Panc1 (cell line): ENCODE measurements at regions not wholly inside any gene's neighbourhood (a gene's known extent, or its start where the extent isn't known, plus 50 kb on each side); places are given as distances from the start of the nearest gene placed in this dataset.

Source experiments
- ATAC-seq: fragments of 200-7000 bp; cut with Tn5 transposase; 2 replicates; pipeline ENCODE4 v1.9.1; 2020; ENCODE audit warnings: mild to moderate bottlenecking, moderate library complexity
- BruUV-seq: library from RNA; stranded (reverse); fragments of 400-500 nt; replicated peaks from 2 replicates; lab custom pipeline; 2021; lab: Mats Ljungman, UMichigan
- CTCF ChIA-PET: fragments of 300-600 bp; sonication (Branson Sonifier 250); formaldehyde crosslinking; loops from one replicate; lab custom pipeline; 2022; ENCODE audit warnings: antibody characterized with exemption; lab: Charles Lee
- POLR2A ChIA-PET: fragments of 300-600 bp; sonication (Branson Sonifier 250); formaldehyde crosslinking; loops from one replicate; lab custom pipeline; 2022; ENCODE audit warnings: antibody characterized with exemption; lab: Charles Lee
- DNase-seq: peaks from one replicate; pipeline ENCODE4 v3.0.0-alpha.2; 2010; ENCODE audit warnings: low read depth, low spot score
- H3K27ac ChIP-seq: 2 replicates; pipeline ENCODE4 v1.5.1; 2011; ENCODE audit warnings: mild to moderate bottlenecking, low read length, inconsistent platforms
- H3K27me3 ChIP-seq: fragments of 200-500 bp; sonication (Bioruptor generic); 2 replicates; pipeline ENCODE4 v1.6.0; 2014; ENCODE audit warnings: low read length, inconsistent platforms; ENCODE audit not compliant: control insufficient read depth, insufficient read depth
- H3K36me3 ChIP-seq: fragments of 200-500 bp; sonication (Bioruptor generic); 2 replicates; pipeline ENCODE4 v1.5.1; 2014; ENCODE audit warnings: inconsistent platforms, mild to moderate bottlenecking, low read length, moderate library complexity; ENCODE audit not compliant: control insufficient read depth, insufficient read depth
- H3K4me1 ChIP-seq: 2 replicates; pipeline ENCODE4 v1.5.1; 2011; ENCODE audit warnings: inconsistent platforms, mild to moderate bottlenecking, low read length, moderate library complexity; ENCODE audit not compliant: control insufficient read depth, insufficient read depth
- H3K4me3 ChIP-seq, 2 experiments: 2 replicates each; pipeline ENCODE4 v1.5.1; 2011 to 2012; ENCODE audit warnings: low read depth in 2 of 2, low read length in 2 of 2, mild to moderate bottlenecking in 2 of 2, inconsistent platforms in 1 of 2, moderate library complexity in 1 of 2
- H3K9me3 ChIP-seq: fragments of 200-500 bp; sonication (Bioruptor generic); 2 replicates; pipeline ENCODE4 v1.5.1; 2014; ENCODE audit warnings: low read depth, mild to moderate bottlenecking, inconsistent platforms, low read length, moderate library complexity; ENCODE audit not compliant: control insufficient read depth, insufficient read depth
- POLR2AphosphoS5 ChIP-seq: IDR thresholded peaks from 2 replicates; pipeline ENCODE4 v1.6.1; 2012; ENCODE audit warnings: mild to moderate bottlenecking, low read depth, low read length, moderate library complexity
- SIN3A ChIP-seq: IDR thresholded peaks from 2 replicates; pipeline ENCODE4 v1.6.1; 2012; ENCODE audit warnings: low read depth, mild to moderate bottlenecking, low read length, moderate library complexity, borderline replicate concordance; ENCODE audit not compliant: insufficient read depth
- TCF7L2 ChIP-seq: IDR thresholded peaks from 2 replicates; pipeline ENCODE4 v1.6.1; 2011; ENCODE audit warnings: mild to moderate bottlenecking, low read depth, low read length, inconsistent platforms
- in situ Hi-C: cut with HindIII; loops from 2 replicates; pipeline ENCODE4 v1.10.0; 2016; ENCODE audit warnings: low sequenced_read_pairs, low pct_unique_long_range_greater_than_20kb
- intact Hi-C: fragments of 100-400 bp; cut with micrococcal nuclease; formaldehyde crosslinking; loops from one replicate; pipeline ENCODE4 v1.10.0; 2022; ENCODE audit not compliant: unreplicated experiment
- TF ChIP-seq, protein P1 (sequence below), 2 experiments: IDR thresholded peaks; 2 replicates each; pipeline ENCODE4 v1.6.1; 2011 to 2012; ENCODE audit warnings: low read depth in 2 of 2, control low read depth in 1 of 2, low read length in 1 of 2, mild to moderate bottlenecking in 1 of 2, moderate library complexity in 1 of 2; ENCODE audit not compliant: insufficient read depth in 1 of 2
- TF ChIP-seq, protein P2 (sequence below): fragments of 450-650 bp; IDR thresholded peaks from 2 replicates; pipeline ENCODE4 v1.5.1; 2017; ENCODE audit warnings: mild to moderate bottlenecking

DNA sequence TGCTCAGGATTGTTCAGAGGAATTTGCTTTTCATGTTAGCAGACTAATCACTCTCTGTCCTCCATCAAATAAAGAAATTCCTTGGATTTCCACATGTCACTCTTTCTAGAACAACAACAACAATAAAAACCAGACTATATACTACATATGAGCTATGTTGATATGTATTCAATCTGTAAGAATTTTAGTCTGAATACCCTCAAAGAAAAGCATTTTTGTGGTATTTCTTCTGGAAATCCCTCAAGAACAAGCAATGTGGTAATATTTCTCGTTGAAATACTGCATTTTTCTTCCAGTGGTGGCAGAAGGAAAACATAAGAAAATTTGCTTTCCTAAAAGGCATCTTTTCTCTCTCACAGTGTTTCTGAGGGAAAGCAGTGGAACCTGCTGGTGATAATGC is 312.6 kb upstream of the RSPO3 start:
- Histone ChIP-seq H3K4me1 (no peaks in the 10 kb centered on the region), H3K36me3 (no peaks in the 10 kb centered on the region), H3K9me3 (no peaks in the 10 kb centered on the region), H3K27me3 (no peaks in the 10 kb centered on the region), H3K4me3 (no peak overlapping the region), H3K27ac (no peak overlapping the region)
- DNase-seq (no peak), ATAC-seq (no peak)
- in situ Hi-C loops (no loop called here), intact Hi-C loops (loop anchor here (10.0 kb wide), 1 partner anchor 389 kb away; no protein-coding TSS in a partner anchor)
- ChIA-PET CTCF (no interaction called here), POLR2A (no interaction called here)
- TF ChIP-seq, protein P1, sequence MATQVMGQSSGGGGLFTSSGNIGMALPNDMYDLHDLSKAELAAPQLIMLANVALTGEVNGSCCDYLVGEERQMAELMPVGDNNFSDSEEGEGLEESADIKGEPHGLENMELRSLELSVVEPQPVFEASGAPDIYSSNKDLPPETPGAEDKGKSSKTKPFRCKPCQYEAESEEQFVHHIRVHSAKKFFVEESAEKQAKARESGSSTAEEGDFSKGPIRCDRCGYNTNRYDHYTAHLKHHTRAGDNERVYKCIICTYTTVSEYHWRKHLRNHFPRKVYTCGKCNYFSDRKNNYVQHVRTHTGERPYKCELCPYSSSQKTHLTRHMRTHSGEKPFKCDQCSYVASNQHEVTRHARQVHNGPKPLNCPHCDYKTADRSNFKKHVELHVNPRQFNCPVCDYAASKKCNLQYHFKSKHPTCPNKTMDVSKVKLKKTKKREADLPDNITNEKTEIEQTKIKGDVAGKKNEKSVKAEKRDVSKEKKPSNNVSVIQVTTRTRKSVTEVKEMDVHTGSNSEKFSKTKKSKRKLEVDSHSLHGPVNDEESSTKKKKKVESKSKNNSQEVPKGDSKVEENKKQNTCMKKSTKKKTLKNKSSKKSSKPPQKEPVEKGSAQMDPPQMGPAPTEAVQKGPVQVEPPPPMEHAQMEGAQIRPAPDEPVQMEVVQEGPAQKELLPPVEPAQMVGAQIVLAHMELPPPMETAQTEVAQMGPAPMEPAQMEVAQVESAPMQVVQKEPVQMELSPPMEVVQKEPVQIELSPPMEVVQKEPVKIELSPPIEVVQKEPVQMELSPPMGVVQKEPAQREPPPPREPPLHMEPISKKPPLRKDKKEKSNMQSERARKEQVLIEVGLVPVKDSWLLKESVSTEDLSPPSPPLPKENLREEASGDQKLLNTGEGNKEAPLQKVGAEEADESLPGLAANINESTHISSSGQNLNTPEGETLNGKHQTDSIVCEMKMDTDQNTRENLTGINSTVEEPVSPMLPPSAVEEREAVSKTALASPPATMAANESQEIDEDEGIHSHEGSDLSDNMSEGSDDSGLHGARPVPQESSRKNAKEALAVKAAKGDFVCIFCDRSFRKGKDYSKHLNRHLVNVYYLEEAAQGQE (IDR thresholded peaks at IDR 0.05; ENCODE audit: insufficient read depth in 1 of 2, low read depth in 2 of 2, low read length in 1 of 2), result no peak
- TF ChIP-seq, protein P2, sequence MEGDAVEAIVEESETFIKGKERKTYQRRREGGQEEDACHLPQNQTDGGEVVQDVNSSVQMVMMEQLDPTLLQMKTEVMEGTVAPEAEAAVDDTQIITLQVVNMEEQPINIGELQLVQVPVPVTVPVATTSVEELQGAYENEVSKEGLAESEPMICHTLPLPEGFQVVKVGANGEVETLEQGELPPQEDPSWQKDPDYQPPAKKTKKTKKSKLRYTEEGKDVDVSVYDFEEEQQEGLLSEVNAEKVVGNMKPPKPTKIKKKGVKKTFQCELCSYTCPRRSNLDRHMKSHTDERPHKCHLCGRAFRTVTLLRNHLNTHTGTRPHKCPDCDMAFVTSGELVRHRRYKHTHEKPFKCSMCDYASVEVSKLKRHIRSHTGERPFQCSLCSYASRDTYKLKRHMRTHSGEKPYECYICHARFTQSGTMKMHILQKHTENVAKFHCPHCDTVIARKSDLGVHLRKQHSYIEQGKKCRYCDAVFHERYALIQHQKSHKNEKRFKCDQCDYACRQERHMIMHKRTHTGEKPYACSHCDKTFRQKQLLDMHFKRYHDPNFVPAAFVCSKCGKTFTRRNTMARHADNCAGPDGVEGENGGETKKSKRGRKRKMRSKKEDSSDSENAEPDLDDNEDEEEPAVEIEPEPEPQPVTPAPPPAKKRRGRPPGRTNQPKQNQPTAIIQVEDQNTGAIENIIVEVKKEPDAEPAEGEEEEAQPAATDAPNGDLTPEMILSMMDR, result no peak
- no peak for TF ChIP-seq TCF7L2
- no peak for TF ChIP-seq SIN3A
- TF ChIP-seq POLR2AphosphoS5, result no peak
- no TSS peak for BruUV-seq

DNA sequence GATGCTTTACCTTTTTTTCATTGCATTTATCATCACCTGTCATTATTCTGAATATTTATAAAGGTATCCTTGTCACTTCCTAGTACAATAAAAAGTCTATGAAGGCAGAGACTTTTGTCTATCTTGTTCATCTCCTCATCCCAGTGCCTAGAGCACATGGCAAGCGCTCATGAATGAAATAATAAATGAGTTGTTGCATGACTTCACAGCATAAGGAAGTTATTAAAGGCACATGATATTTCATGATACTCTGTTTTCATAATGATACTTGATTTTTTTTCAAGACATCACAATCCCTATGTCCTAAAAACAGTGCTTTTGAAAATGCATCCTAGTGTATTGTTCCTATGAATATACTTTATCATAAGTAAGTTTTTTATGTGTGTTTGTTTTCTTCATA is 310.6 kb upstream of the RSPO3 start:
- intact Hi-C loops (loop anchor here (10.0 kb wide), 1 partner anchor 387 kb away; no protein-coding TSS in a partner anchor), in situ Hi-C loops (no loop called here)
- no peak for TF ChIP-seq POLR2AphosphoS5
- TF ChIP-seq, protein P1 (IDR thresholded peaks at IDR 0.05; ENCODE audit: insufficient read depth in 1 of 2, low read depth in 2 of 2, low read length in 1 of 2), result no peak
- no peak for TF ChIP-seq SIN3A
- TF ChIP-seq, protein P2, result no peak
- no peak for TF ChIP-seq TCF7L2
- CTCF ChIA-PET, result no interaction called here
- no TSS peak for BruUV-seq
- Histone ChIP-seq H3K27ac (no peak overlapping the region), H3K36me3 (no peaks in the 10 kb centered on the region), H3K4me1 (no peaks in the 10 kb centered on the region), H3K4me3 (no peak overlapping the region), H3K9me3 (no peaks in the 10 kb centered on the region), H3K27me3 (no peaks in the 10 kb centered on the region)
- ATAC-seq (no peak), DNase-seq (no peak)
- POLR2A ChIA-PET, result no interaction called here
